ENCODE measurements at regions not wholly inside any gene's neighbourhood (a gene's known extent, or its start where the extent isn't known, plus 50 kb on each side); places are given as distances from the start of the nearest gene placed in this dataset.

GRCh38 chr13:29926098-29926476, 75.7 kb upstream of the UBL3 start:
- no peak for DNase-seq (ENCODE audit: low spot score)

- DNase-seq (ENCODE audit: low spot score) = peak; percentile 81
Observed at GRCh38 chr13:29925457-29926097, 75.2 kb upstream of the UBL3 start.

- peak; percentile 64 for DNase-seq (ENCODE audit: low spot score)
Observed at GRCh38 chr13:29924482-29925350, 74.3 kb upstream of the UBL3 start.

GRCh38 chr13:29923554-29924481, 73.4 kb upstream of the UBL3 start:
- peak; percentile 93 for DNase-seq (ENCODE audit: low spot score)

GRCh38 chr13:29922896-29923295, 72.5 kb upstream of the UBL3 start:
- DNase-seq (ENCODE audit: low spot score) = peak; percentile 61

- no peak for DNase-seq (ENCODE audit: low spot score)
Observed at GRCh38 chr13:29922281-29922821, 71.9 kb upstream of the UBL3 start.

- DNase-seq (ENCODE audit: low spot score) = no peak
Observed at GRCh38 chr13:29921542-29921941, 71.1 kb upstream of the UBL3 start.

- no peak for DNase-seq (ENCODE audit: low spot score)
Observed at GRCh38 chr13:29920025-29920643, 69.7 kb upstream of the UBL3 start.

GRCh38 chr13:29918845-29919244, 68.4 kb upstream of the UBL3 start:
- peak; percentile 58 for DNase-seq (ENCODE audit: low spot score)

- no peak for DNase-seq (ENCODE audit: low spot score)
Observed at GRCh38 chr13:29917650-29918049, 67.2 kb upstream of the UBL3 start.

GRCh38 chr13:29914581-29914980, 64.2 kb upstream of the UBL3 start:
- no peak for DNase-seq (ENCODE audit: low spot score)

- DNase-seq (ENCODE audit: low spot score) = no peak
Observed at GRCh38 chr13:29911781-29912418, 61.5 kb upstream of the UBL3 start.

GRCh38 chr13:29909975-29910674, 59.7 kb upstream of the UBL3 start:
- DNase-seq (ENCODE audit: low spot score) = peak; percentile 85

GRCh38 chr13:29909081-29909730, 58.8 kb upstream of the UBL3 start:
- DNase-seq (ENCODE audit: low spot score) = no peak

- peak; percentile 82 for DNase-seq (ENCODE audit: low spot score)
Observed at GRCh38 chr13:29908416-29909080, 58.1 kb upstream of the UBL3 start.

- no peak for DNase-seq (ENCODE audit: low spot score)
Observed at GRCh38 chr13:29907670-29908069, 57.3 kb upstream of the UBL3 start.

- no peak for DNase-seq (ENCODE audit: low spot score)
Observed at GRCh38 chr13:29906432-29907011, 56.1 kb upstream of the UBL3 start.

GRCh38 chr13:29905845-29906244, 55.4 kb upstream of the UBL3 start:
- peak; percentile 48 for DNase-seq (ENCODE audit: low spot score)

GRCh38 chr13:29903996-29904395, 53.6 kb upstream of the UBL3 start:
- DNase-seq (ENCODE audit: low spot score) = no peak

Data from AG08395 (cell line).